PC-9 (cell line): ENCODE measurements at regions not wholly inside any gene's neighbourhood (a gene's known extent, or its start where the extent isn't known, plus 50 kb on each side); places are given as distances from the start of the nearest gene placed in this dataset.
"Not testable (repeated sequence)": the region's sequence is repeated elsewhere in the genome, so short reads cannot be mapped to it uniquely, and the experiment has no call there.

Experiments
- BruUV-seq: library from RNA; stranded (reverse); fragments of 400-500 nt; replicated peaks from 2 replicates; lab custom pipeline; 2021; lab: Mats Ljungman, UMichigan
- CTCF ChIA-PET: fragments of 300-600 bp; sonication (Branson Sonifier 250); formaldehyde crosslinking; loops from one replicate; lab custom pipeline; 2022; ENCODE audit warnings: antibody characterized with exemption; lab: Charles Lee
- POLR2A ChIA-PET: fragments of 300-600 bp; sonication (Branson Sonifier 250); formaldehyde crosslinking; loops from one replicate; lab custom pipeline; 2022; ENCODE audit warnings: antibody characterized with exemption; ENCODE audit not compliant: unreplicated experiment; lab: Charles Lee
- DNase-seq, 2 experiments: peaks; one replicate each; pipeline versions ENCODE4 v3.0.0 to v3.0.0-alpha.2; 2015 to 2022; ENCODE audit warnings: mixed read lengths in 1 of 2
- H2AFZ ChIP-seq: fragments of 200-600 bp; sonication (generic); 2 replicates; pipeline ENCODE4 v1.8.1; 2017; ENCODE audit warnings: antibody characterized with exemption
- H3F3A ChIP-seq: fragments of 200-600 bp; sonication (generic); 2 replicates; pipeline ENCODE4 v1.8.1; 2017; ENCODE audit warnings: antibody characterized with exemption, mild to moderate bottlenecking, low read depth; ENCODE audit not compliant: insufficient read depth
- H3K27ac ChIP-seq: fragments of 200-600 bp; sonication (generic); 2 replicates; pipeline ENCODE4 v1.6.1; 2016; ENCODE audit warnings: mixed run types
- H3K27me3 ChIP-seq: fragments of 200-600 bp; sonication (generic); 2 replicates; pipeline ENCODE4 v1.6.1; 2016; ENCODE audit warnings: low read depth, mixed run types; ENCODE audit not compliant: insufficient read depth
- H3K36me3 ChIP-seq: fragments of 200-600 bp; sonication (generic); 2 replicates; pipeline ENCODE4 v1.6.1; 2016; ENCODE audit warnings: low read depth, mixed run types
- H3K4me1 ChIP-seq: fragments of 200-600 bp; sonication (generic); replicated peaks from 2 replicates; pipeline ENCODE4 v1.6.1; 2016; ENCODE audit warnings: mixed run types; ENCODE audit not compliant: insufficient read depth
- H3K4me2 ChIP-seq: fragments of 200-600 bp; sonication (generic); 2 replicates; pipeline ENCODE4 v1.6.1; 2017; ENCODE audit warnings: mixed run types
- H3K4me3 ChIP-seq: fragments of 200-600 bp; sonication (generic); 2 replicates; pipeline ENCODE4 v1.6.1; 2016; ENCODE audit warnings: mixed run types
- H3K79me2 ChIP-seq: fragments of 200-600 bp; sonication (generic); 2 replicates; pipeline ENCODE4 v1.6.1; 2017; ENCODE audit warnings: low read depth, mixed run types
- H3K9me2 ChIP-seq: fragments of 200-600 bp; sonication (generic); 2 replicates; pipeline ENCODE4 v1.8.1; 2017; ENCODE audit warnings: mild to moderate bottlenecking; ENCODE audit not compliant: insufficient read depth
- H3K9me3 ChIP-seq: fragments of 200-600 bp; sonication (generic); 2 replicates; pipeline ENCODE4 v1.8.1; 2016; ENCODE audit warnings: low read depth; ENCODE audit not compliant: insufficient read depth
- H4K20me1 ChIP-seq: fragments of 200-600 bp; sonication (generic); 2 replicates; pipeline ENCODE4 v1.8.1; 2017; ENCODE audit not compliant: insufficient read depth
- EZH2 ChIP-seq: fragments of 200-600 bp; sonication (generic); IDR thresholded peaks from 2 replicates; pipeline ENCODE4 v1.8.0; 2017; ENCODE audit warnings: antibody characterized with exemption, low read depth
- intact Hi-C: fragments of 100-400 bp; cut with micrococcal nuclease; formaldehyde crosslinking; loops from one replicate; pipeline ENCODE4 v1.10.0; 2022; ENCODE audit not compliant: unreplicated experiment
- TF ChIP-seq, protein P1 (sequence below): fragments of 200-600 bp; sonication (generic); conservative IDR thresholded peaks from 2 replicates; pipeline ENCODE4 v1.6.1; 2017; ENCODE audit warnings: mixed run types, antibody characterized with exemption, mild to moderate bottlenecking, moderate library complexity

DNA sequence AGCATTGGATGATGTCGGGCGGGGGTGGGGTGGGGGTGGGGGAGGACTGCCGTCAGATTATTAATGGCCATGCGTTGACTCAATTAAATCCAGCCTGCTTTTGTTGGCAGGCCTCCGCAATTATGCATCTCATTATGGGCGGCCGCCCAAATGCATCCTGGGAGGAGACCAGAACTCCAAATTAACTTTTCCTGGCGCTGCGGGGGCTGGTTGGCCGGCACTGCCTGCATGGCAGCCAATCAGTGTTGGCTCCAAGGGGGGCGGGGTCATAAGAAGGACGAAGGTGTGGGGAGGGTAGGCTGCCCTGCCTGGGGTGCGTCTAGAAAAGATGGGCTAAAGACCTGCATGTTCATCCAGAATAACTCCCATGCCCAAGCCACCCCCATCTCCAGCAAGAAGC is 83.9 kb upstream of the PAX2 start:
- Histone ChIP-seq H3K36me3 (no peaks in the 10 kb centered on the region), H3K4me3 (no peak overlapping the region), H4K20me1 (no peaks in the 10 kb centered on the region), H3K27me3 (peaks cover 36% of the 10 kb centered on the region), H3K9me2 (no peaks in the 10 kb centered on the region), H3K27ac (no peak overlapping the region), H3K4me2 (no peak overlapping the region), H3K4me1 (no peaks in the 10 kb centered on the region), H3K9me3 (no peaks in the 10 kb centered on the region), H2AFZ (no peak overlapping the region), H3K79me2 (no peaks in the 10 kb centered on the region), H3F3A (no peaks in the 10 kb centered on the region)
- TF ChIP-seq, protein P1, sequence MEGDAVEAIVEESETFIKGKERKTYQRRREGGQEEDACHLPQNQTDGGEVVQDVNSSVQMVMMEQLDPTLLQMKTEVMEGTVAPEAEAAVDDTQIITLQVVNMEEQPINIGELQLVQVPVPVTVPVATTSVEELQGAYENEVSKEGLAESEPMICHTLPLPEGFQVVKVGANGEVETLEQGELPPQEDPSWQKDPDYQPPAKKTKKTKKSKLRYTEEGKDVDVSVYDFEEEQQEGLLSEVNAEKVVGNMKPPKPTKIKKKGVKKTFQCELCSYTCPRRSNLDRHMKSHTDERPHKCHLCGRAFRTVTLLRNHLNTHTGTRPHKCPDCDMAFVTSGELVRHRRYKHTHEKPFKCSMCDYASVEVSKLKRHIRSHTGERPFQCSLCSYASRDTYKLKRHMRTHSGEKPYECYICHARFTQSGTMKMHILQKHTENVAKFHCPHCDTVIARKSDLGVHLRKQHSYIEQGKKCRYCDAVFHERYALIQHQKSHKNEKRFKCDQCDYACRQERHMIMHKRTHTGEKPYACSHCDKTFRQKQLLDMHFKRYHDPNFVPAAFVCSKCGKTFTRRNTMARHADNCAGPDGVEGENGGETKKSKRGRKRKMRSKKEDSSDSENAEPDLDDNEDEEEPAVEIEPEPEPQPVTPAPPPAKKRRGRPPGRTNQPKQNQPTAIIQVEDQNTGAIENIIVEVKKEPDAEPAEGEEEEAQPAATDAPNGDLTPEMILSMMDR, result no peak
- no peak for TF ChIP-seq EZH2
- intact Hi-C loops, result no loop called here
- POLR2A ChIA-PET, result no interaction called here
- CTCF ChIA-PET, result no interaction called here
- no peak for DNase-seq
- no TSS peak for BruUV-seq

DNA sequence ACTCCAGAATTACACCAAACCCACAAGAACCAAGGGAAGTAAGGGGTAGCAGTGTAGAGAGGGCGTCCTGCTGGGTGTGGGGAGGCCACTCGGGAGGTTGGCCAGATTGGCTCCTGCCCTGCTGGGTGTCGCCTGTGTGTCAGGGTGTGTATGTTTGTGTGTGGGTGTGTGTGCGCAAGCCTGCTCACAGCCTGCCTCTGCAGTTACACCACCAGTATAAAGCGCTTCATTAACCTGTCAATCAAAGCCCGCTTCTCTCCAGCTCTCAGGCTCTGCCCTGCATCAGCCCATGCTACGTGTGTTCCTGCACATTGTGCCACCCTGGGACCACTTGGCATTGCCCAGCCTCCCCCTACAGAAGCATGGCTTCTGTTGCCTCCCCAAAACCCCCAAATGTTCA is 83.3 kb upstream of the PAX2 start:
- ChIA-PET CTCF (no interaction called here), POLR2A (no interaction called here)

DNA sequence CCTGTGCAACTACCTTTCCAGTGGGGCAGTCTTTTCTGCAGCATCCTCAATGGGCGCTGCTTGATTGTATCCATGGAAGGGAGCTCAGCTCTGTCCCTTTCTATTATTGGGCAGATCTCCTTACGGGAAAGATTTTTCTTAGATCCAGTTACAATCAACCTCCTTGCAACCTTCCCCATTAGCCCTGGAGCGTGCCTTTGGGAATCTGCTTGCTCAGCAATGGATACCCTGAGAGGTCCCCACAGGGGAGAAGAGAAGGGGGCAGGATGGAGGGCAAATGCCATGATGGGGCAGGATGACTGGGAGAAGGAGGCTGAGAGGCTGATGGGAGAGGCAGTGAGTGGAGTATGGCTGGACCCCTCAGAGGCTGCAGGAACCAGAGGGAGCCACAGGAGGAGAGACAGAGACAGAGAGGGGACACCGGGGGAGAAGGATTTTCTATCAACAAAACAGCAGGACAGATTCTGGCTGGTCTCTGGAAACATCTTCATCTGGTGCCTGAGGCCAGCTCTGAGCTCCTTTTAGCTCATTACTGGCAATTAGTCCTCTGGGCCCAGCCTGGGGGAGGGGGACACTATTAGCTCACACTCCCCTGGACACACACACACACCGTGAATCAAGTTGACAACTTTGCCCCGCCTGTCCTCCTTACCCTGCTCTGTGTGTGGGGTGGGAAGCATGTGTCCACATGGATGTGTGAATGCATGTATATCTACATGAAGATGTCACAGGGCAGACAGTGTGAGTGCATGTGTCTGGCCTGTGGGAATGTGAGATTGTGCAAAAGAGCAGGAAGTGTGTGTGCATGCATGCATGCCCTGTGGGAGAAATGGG is 80.8 kb upstream of the PAX2 start:
- Histone ChIP-seq H3K4me2 (no peak overlapping the region), H3K4me1 (no peaks in the 10 kb centered on the region), H3K4me3 (no peak overlapping the region), H3K9me2 (no peaks in the 10 kb centered on the region), H3K27me3 (peaks cover 49% of the 10 kb centered on the region), H3K79me2 (no peaks in the 10 kb centered on the region), H2AFZ (no peak overlapping the region), H3K36me3 (no peaks in the 10 kb centered on the region), H3F3A (no peaks in the 10 kb centered on the region), H4K20me1 (no peaks in the 10 kb centered on the region), H3K27ac (no peak overlapping the region), H3K9me3 (no peaks in the 10 kb centered on the region)
- CTCF ChIA-PET, result no interaction called here
- DNase-seq, result no peak
- no TSS peak for BruUV-seq
- POLR2A ChIA-PET, result no interaction called here
- intact Hi-C loops, result no loop called here
- TF ChIP-seq EZH2, result no peak
- TF ChIP-seq, protein P1, result no peak

More for the DNA sequence above, 83.3 kb upstream of the PAX2 start:
- Histone ChIP-seq H3K36me3 (no peaks in the 10 kb centered on the region), H3K9me2 (no peaks in the 10 kb centered on the region), H2AFZ (no peak overlapping the region), H3K27me3 (peaks cover 37% of the 10 kb centered on the region), H3K79me2 (no peaks in the 10 kb centered on the region), H3K4me1 (no peaks in the 10 kb centered on the region), H4K20me1 (no peaks in the 10 kb centered on the region), H3K9me3 (no peaks in the 10 kb centered on the region), H3K4me2 (no peak overlapping the region), H3K4me3 (no peak overlapping the region), H3K27ac (no peak overlapping the region), H3F3A (no peaks in the 10 kb centered on the region)
- BruUV-seq, result no TSS peak
- intact Hi-C loops, result no loop called here
- no peak for DNase-seq
- TF ChIP-seq, protein P1, result no peak
- TF ChIP-seq EZH2, result no peak

DNA sequence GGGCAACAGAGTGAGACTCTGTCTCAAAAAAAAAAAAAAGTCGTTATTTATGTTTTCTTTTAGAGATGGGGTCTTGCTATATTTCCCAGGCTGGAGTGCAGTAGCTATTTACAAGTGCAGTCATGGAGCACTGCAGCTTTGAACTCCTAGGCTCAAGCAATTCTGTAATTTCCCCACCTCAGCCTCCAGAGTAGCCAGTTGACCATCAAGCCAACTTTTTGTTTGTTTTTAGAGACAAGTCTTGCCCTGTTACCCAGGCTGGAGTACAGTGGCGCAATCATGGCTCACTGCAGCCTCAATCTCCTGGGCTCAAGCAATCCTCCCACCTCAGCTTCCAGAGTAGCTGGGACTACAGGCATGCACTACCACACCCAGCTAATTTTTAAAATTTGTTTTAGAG is 78.7 kb upstream of the PAX2 start:
- H2AFZ ChIP-seq, H3F3A ChIP-seq, H3K36me3 ChIP-seq, H3K9me2 ChIP-seq, H3K4me1 ChIP-seq, BruUV-seq, DNase-seq, H3K4me2 ChIP-seq, intact Hi-C loops, H3K79me2 ChIP-seq, H3K27ac ChIP-seq, H3K4me3 ChIP-seq, H4K20me1 ChIP-seq, CTCF ChIA-PET, H3K9me3 ChIP-seq, POLR2A ChIA-PET: not testable (repeated sequence)
- peaks cover 56% of the 10 kb centered on the region for H3K27me3 ChIP-seq
